NCI-H1930 (cell line): ENCODE measurements at regions not wholly inside any gene's neighbourhood (a gene's known extent, or its start where the extent isn't known, plus 50 kb on each side); places are given as distances from the start of the nearest gene placed in this dataset.
A peak's percentile ranks its signal among the peaks of the same experiment; 100 is the strongest.

ENCODE experiments used
- DNase-seq, 2 experiments: peaks; one replicate each; lab custom pipeline; 2025; lab: John Stamatoyannopoulos, UW

DNA sequence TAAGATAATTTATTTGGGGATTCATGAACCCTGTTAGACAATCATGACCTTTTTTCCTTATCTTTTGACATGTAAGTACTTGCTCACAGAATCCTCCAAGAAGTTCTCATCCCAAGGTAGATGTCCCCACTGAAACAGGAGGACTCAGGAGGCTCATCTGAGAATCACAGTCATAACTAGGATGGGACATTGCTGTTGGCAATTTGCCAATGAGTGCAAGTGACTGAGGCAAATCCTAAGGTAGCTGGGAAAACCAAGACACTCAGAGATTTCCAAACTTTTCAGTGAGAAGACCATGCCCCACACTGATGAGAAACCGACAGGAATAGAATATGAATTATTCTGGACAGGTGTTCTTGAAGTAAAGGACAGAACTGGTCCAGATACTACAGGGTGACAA is 735.0 kb downstream of the TMEM182 start:
- DNase-seq, result no peak

GRCh38 chr2:103506812-103507211 is 745.0 kb downstream of the TMEM182 start:
- no peak for DNase-seq

DNA sequence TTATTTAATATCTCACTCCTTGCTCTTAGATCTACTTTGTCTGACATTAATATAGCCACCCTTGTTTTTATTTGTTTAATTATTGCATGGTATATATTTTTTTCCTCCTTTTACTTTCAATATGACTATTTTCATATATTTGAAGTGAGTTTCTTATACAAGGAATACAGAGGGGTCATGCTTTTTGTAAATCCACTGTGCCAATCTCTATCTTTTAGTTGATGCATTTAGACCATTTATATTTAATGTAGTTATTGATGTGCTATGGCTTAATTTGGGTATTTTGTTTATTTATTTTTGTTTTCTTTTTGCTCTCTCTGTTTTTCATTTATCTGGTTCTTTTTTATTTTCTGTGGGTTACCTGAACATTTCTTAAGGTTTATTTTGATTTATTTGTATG is 750.6 kb downstream of the TMEM182 start:
- no peak for DNase-seq

- DNase-seq, result no peak
These were observed 758.7 kb downstream of the TMEM182 start for GRCh38 chr2:103520547-103520946.

GRCh38 chr2:103525756-103526155 is 763.9 kb downstream of the TMEM182 start:
- no peak for DNase-seq

DNA sequence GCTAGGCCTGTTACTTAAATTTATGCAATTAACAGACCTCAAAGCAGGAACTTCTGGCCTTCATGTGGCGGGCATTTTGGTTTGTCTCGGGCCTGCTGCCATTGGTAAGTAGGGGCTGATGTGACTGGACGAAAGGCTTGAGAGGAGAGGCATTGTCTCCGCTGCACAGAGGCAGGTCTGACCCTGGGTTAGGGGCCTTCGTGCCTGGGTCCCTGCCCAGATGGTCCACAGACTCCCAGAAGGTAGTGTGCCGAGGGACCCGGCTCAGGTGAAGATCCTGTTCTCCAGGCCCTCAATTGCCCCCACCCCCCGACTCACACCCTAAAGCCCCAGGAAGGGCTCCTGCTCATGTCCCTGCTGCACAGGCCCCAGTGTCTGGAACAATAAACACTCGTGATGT is 764.9 kb downstream of the TMEM182 start:
- no peak for DNase-seq

DNA sequence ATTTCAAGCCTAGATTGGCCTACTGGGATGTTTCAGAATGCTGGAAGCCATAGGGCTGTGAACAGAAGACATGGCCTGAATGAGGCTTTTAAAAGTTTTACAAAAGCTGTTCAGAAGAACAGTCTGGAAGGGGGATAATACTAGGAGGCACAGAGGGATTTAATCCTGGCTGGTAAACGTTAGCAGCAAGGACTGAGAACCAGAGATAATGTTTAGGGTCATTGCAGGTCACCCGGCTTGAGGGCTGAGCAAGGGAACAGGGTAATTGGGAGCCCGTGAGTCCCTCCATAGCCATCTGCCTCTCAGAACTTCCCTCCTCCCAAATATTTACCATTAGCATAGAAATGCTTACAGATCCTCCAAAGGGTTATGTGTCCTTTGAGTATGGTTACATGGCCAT is 765.4 kb downstream of the TMEM182 start:
- DNase-seq, result no peak

- no peak for DNase-seq
These were observed 768.1 kb downstream of the TMEM182 start for GRCh38 chr2:103529798-103530502.

GRCh38 chr2:103552775-103553174 is 790.9 kb downstream of the TMEM182 start:
- DNase-seq, result no peak

- no peak for DNase-seq
These were observed 833.0 kb downstream of the TMEM182 start for GRCh38 chr2:103594823-103595222.

DNA sequence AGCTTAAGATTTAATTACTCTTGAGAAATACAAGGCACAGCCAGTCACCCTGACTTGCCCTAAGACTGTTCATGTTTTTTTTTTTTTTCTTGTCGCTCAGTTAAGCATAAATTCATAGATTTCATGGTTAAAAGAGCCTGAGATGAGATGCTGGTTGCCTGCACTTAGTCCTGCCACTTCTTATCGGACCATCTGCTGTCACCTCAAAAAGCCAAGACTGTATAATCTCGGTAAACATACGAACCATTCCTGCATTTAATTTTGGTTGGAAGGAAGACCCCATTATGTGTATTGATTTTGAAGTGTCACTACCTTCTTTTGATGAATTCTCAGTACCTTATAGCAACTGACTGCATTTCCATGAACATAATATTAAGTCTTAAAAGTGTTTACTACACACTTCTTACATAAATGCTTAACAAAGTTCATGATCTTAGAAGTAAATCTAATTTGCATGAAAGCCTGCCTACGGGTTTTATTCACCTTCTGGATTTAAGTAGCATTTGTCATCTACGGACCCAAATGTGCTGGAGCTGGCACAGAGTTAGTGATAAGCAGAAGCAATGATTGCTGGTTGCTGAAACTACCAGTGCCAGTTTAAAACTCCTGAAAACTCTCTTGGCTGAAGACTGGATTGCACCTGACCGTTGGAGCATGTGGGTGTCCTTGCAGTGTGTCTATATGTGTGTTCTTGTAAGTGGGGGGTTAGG is 843.4 kb downstream of the TMEM182 start:
- no peak for DNase-seq

- DNase-seq, result no peak
These were observed 853.8 kb downstream of the TMEM182 start for GRCh38 chr2:103615611-103616105.

DNA sequence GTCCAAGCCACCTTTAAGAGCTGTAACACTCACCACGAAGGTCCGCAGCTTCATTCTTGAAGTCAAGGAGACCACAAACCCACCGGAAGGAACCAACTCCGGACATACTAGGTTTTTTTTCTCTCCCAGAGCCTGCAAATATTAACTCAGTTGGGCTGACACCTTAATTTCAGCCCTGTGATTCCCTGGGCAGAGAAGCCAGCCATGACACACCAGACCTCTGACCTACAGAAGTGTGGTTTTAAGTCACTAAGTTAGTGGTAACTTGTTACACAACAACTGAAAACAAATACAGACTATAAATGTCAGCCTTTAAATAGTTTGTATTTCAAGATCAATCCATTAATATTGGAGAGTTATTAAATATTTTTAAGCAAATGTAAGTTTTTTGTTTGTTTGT is 855.1 kb downstream of the TMEM182 start:
- no peak for DNase-seq

GRCh38 chr2:103618112-103618511 is 856.3 kb downstream of the TMEM182 start:
- DNase-seq, result no peak

DNA sequence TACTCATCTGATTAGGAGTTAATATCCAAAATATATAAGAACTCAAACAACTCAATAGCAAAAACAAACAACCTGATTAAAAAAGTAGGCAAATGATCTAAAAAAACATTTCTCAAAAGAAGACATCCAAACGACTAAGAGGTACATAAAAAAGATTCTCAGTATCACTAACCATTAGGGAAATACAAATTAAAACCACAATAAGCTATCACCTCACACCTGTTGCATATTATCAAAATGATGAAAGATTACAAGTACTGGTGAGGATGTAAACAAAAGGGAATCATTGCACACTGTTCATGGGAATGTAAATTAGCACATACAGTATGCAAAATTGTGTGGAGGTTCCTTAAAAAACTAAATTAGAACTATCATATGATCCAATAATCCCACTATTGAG is 865.5 kb downstream of the TMEM182 start:
- peak in 1 of 2 experiments; percentile 10 for DNase-seq

GRCh38 chr2:103638978-103639377 is 877.1 kb downstream of the TMEM182 start:
- DNase-seq, result no peak

DNA sequence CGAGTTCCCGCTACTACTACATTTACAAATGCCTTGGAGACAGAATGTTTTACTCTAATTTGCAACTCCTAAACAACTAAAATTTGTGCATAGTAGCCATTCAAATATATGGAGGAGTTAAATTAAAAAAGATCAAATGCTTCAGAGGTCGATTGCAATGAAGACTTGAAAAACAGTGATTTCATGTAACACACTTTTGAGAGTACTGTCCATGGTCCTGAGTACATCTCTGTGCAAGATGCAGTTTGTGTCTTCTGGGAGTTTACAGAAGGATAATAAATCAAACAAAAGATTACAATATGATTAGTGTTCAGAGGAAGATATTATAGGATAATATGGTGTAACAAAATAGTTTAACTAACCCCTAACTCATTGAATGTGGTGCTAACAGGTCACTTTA is 894.7 kb downstream of the TMEM182 start:
- no peak for DNase-seq

GRCh38 chr2:103660519-103660918 is 898.7 kb downstream of the TMEM182 start:
- no peak for DNase-seq

- DNase-seq, result no peak
These were observed 899.1 kb downstream of the TMEM182 start for GRCh38 chr2:103660947-103661346.

DNA sequence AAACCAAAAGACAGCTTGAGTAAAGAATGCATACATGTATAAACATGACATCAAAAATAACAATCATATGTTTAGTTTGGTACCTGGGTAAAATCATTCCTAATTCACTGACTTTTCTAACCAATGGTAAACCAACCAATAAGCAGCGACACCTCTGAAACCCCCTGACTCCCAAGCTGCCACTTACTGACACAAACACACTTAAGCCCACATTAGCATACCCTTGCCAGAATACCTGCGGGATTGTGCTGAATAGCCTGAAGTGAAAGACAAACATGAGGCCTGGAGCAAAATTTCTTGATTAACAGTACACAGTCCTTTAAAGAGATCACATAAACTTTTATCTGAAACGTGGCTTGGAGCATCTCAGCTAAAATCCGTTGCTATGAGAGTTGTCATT is 902.9 kb downstream of the TMEM182 start:
- no peak for DNase-seq

DNA sequence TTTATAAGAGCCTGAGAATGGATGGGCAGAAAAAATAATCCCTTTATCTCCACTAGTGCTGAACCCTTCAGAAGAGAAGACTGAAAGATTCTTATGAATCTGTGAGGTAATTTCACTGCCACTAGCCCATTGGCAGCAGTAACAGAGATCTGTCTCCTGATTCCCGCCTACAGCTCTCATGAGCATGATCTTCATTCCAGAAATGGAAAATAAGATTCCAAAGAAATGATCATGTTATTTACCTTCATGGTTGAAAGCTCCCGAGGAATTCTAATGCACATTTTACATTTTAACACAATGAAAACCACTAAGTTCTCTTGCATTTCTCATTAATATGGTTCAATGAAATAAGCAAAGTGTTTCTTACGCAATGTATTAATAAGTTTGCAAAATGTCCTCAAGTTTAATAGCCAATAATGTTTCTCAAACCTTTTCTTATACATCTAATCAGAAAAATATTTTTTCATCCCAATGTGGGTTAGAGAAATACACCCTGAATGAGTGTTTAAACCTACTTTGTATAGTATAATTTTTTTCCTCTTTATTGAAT is 905.6 kb downstream of the TMEM182 start:
- DNase-seq, result no peak

DNA sequence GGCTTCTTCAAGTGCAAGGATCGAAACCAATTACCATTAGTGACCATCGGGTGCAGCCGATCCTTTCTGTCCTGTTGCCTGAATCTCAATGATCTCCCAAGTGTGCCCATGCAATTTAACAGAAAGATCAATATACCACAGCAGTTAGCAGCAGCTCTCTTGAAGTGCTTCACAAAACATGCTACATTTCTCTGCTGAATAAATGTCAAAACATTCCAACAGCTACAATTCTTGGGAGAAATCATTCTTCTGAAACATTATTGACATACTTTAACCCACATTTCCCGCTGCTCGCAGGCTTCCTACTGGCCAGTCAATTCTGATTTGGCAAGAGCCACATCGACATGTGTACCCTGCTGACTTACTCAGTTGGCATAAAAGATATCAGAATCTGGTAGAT is 907.7 kb downstream of the TMEM182 start:
- no peak for DNase-seq
